H1 (cell line): ENCODE measurements at regions not wholly inside any gene's neighbourhood (a gene's known extent, or its start where the extent isn't known, plus 50 kb on each side); places are given as distances from the start of the nearest gene placed in this dataset.

Experiments
- CTCF ChIA-PET: fragments of 300-600 bp; sonication (Branson Sonifier 250); formaldehyde crosslinking; loops from one replicate; lab custom pipeline; 2021; ENCODE audit not compliant: partially characterized antibody; lab: Charles Lee
- POLR2A ChIA-PET: fragments of 300-600 bp; sonication (Branson Sonifier 250); formaldehyde crosslinking; loops from one replicate; lab custom pipeline; 2021; ENCODE audit warnings: inconsistent platforms; ENCODE audit not compliant: partially characterized antibody; lab: Charles Lee
- DNase-seq, 2 experiments: peaks; one replicate each; pipeline versions ENCODE4 v3.0.0 to v3.0.0-alpha.2; 2010 to 2022; ENCODE audit warnings: low spot score in 2 of 2, low read depth in 1 of 2, mixed read lengths in 1 of 2
- FAIRE-seq: peaks from 2 replicates; lab custom pipeline; 2011; peaks lifted over from hg19 to GRCh38; lab: Jason Lieb, UNC
- H2AFZ ChIP-seq: 2 replicates; pipeline ENCODE4 v1.8.1; 2012; ENCODE audit warnings: low read length, inconsistent platforms
- H2AK5ac ChIP-seq: 2 replicates; pipeline ENCODE4 v1.6.1; 2013; ENCODE audit warnings: low read depth, low read length
- H2BK120ac ChIP-seq: replicated peaks from 2 replicates; pipeline ENCODE3; 2013; ENCODE audit warnings: low read depth, low read length, inconsistent platforms
- H2BK12ac ChIP-seq: 2 replicates; pipeline ENCODE4 v1.6.1; 2013; ENCODE audit warnings: low read depth, low read length
- H2BK15ac ChIP-seq: 2 replicates; pipeline ENCODE4 v1.6.1; 2013; ENCODE audit warnings: low read length
- H2BK20ac ChIP-seq: 2 replicates; pipeline ENCODE4 v1.6.1; 2013; ENCODE audit warnings: low read length
- H2BK5ac ChIP-seq: 2 replicates; pipeline ENCODE4 v1.6.1; 2013; ENCODE audit warnings: low read depth, low read length
- H3K14ac ChIP-seq: 2 replicates; pipeline ENCODE4 v1.6.1; 2013; ENCODE audit warnings: inconsistent platforms; ENCODE audit not compliant: insufficient read length
- H3K18ac ChIP-seq: 2 replicates; pipeline ENCODE4 v1.6.1; 2013; ENCODE audit warnings: low read length; ENCODE audit errors: extremely low read depth
- H3K23ac ChIP-seq: 2 replicates; pipeline ENCODE4 v1.6.1; 2013; ENCODE audit warnings: inconsistent platforms; ENCODE audit not compliant: insufficient read length
- H3K23me2 ChIP-seq: 2 replicates; pipeline ENCODE4 v1.6.1; 2013; ENCODE audit warnings: low read depth, low read length
- H3K27ac ChIP-seq: 2 replicates; pipeline ENCODE4 v1.6.1; 2011; ENCODE audit warnings: low read depth, low read length, inconsistent platforms
- H3K27me3 ChIP-seq, 4 experiments: replicated peaks in 1 of 4; 1 replicate in 1 of 4; 2 replicates in 3 of 4; pipeline versions ENCODE4 v1.6.1 to v1.8.1; 2011 to 2013; ENCODE audit warnings: low read length in 3 of 4, mild to moderate bottlenecking in 3 of 4, inconsistent platforms in 2 of 4, mixed read lengths in 2 of 4, moderate library complexity in 1 of 4; ENCODE audit not compliant: control insufficient read depth in 3 of 4, insufficient read depth in 3 of 4; ENCODE audit errors: extremely low read depth in 1 of 4
- H3K36me3 ChIP-seq, 4 experiments: 2 replicates each; pipeline versions ENCODE4 v1.6.1 to v1.8.1; 2011 to 2013; ENCODE audit warnings: mild to moderate bottlenecking in 4 of 4, low read length in 3 of 4, moderate library complexity in 2 of 4, control low read depth in 1 of 4, inconsistent platforms in 1 of 4; ENCODE audit not compliant: insufficient read depth in 4 of 4, control insufficient read depth in 2 of 4
- H3K4ac ChIP-seq: replicated peaks from 2 replicates; pipeline ENCODE3; 2013; ENCODE audit warnings: low read length, low read depth, mixed read lengths, inconsistent platforms; ENCODE audit not compliant: insufficient read length
- H3K4me1 ChIP-seq, 4 experiments: replicated peaks in 1 of 4; 1 replicate in 1 of 4; 2 replicates in 3 of 4; pipeline versions ENCODE4 v1.6.1 to v1.8.1; 2011 to 2013; ENCODE audit warnings: low read length in 3 of 4, inconsistent platforms in 2 of 4, mixed read lengths in 1 of 4; ENCODE audit not compliant: insufficient read depth in 4 of 4, control insufficient read depth in 3 of 4
- H3K4me2 ChIP-seq, 2 experiments: 2 replicates each; pipeline versions ENCODE4 v1.6.1 to v1.8.1; 2011 to 2013; ENCODE audit warnings: low read depth in 2 of 2, low read length in 2 of 2, control low read depth in 1 of 2, inconsistent platforms in 1 of 2, mild to moderate bottlenecking in 1 of 2; ENCODE audit not compliant: insufficient read depth in 1 of 2
- H3K4me3 ChIP-seq, 4 experiments: fragments of 200-600, 300-600 bp in 1 of 4; sonication (generic), shearing (Covaris generic), sonication (Bioruptor Twin) in 1 of 4; 2 replicates each; pipeline versions ENCODE4 v1.5.1 to v1.8.1; 2011 to 2016; ENCODE audit warnings: low read length in 4 of 4, low read depth in 3 of 4, control low read depth in 2 of 4, inconsistent platforms in 2 of 4, mild to moderate bottlenecking in 2 of 4, mixed read lengths in 1 of 4, moderate library complexity in 1 of 4; ENCODE audit not compliant: insufficient read depth in 2 of 4; ENCODE audit errors: extremely low read depth in 1 of 4
- H3K56ac ChIP-seq: replicated peaks from 2 replicates; pipeline ENCODE3; 2013; ENCODE audit warnings: low read depth, mild to moderate bottlenecking, mixed read lengths, low read length, inconsistent platforms; ENCODE audit not compliant: insufficient read length
- H3K79me1 ChIP-seq: 2 replicates; pipeline ENCODE4 v1.6.1; 2013; ENCODE audit warnings: low read depth, low read length, control low read depth
- H3K79me2 ChIP-seq, 2 experiments: 2 replicates each; pipeline versions ENCODE4 v1.6.1 to v1.8.1; 2012 to 2013; ENCODE audit warnings: low read length in 2 of 2, mild to moderate bottlenecking in 2 of 2, inconsistent platforms in 1 of 2; ENCODE audit not compliant: insufficient read depth in 2 of 2, control insufficient read depth in 1 of 2
- H3K9ac ChIP-seq, 4 experiments: replicated peaks in 1 of 4; 1 replicate in 1 of 4; 2 replicates in 3 of 4; pipeline versions ENCODE4 v1.6.1 to v1.8.1; 2011 to 2013; ENCODE audit warnings: low read depth in 3 of 4, low read length in 3 of 4, control low read depth in 2 of 4, mild to moderate bottlenecking in 2 of 4, moderate library complexity in 2 of 4, inconsistent platforms in 1 of 4; ENCODE audit errors: extremely low read depth in 1 of 4
- H3K9me3 ChIP-seq, 2 experiments: 2 replicates each; pipeline versions ENCODE4 v1.6.1 to v1.8.1; 2012 to 2013; ENCODE audit warnings: mild to moderate bottlenecking in 2 of 2, moderate library complexity in 2 of 2, control low read depth in 1 of 2, inconsistent platforms in 1 of 2, low read depth in 1 of 2, low read length in 1 of 2, mixed read lengths in 1 of 2; ENCODE audit not compliant: insufficient read depth in 2 of 2
- H4K20me1 ChIP-seq, 2 experiments: replicated peaks in 1 of 2; 2 replicates each; pipeline versions ENCODE3 to v1.8.1; 2011 to 2013; ENCODE audit warnings: inconsistent platforms in 2 of 2, low read length in 2 of 2, mild to moderate bottlenecking in 1 of 2; ENCODE audit not compliant: insufficient read depth in 2 of 2, control insufficient read depth in 1 of 2
- H4K5ac ChIP-seq: 2 replicates; pipeline ENCODE4 v1.6.1; 2013; ENCODE audit warnings: low read length, low read depth, mixed read lengths, inconsistent platforms; ENCODE audit not compliant: insufficient read length
- H4K8ac ChIP-seq: 2 replicates; pipeline ENCODE4 v1.8.0; 2013; ENCODE audit warnings: mild to moderate bottlenecking, moderate library complexity, low read length, inconsistent platforms; ENCODE audit not compliant: insufficient read depth; ENCODE audit errors: extremely low read depth
- H4K91ac ChIP-seq: replicated peaks from 2 replicates; pipeline ENCODE3; 2013; ENCODE audit warnings: low read length, mixed read lengths, inconsistent platforms; ENCODE audit not compliant: insufficient read length
- BRCA1 ChIP-seq: IDR thresholded peaks from 2 replicates; pipeline ENCODE4 v1.6.1; 2012; ENCODE audit warnings: low read depth, low read length, improper control_type of control experiment
- CBX5 ChIP-seq: fragments of 300-800, 300-1000 bp; sonication (generic); IDR thresholded peaks from 2 replicates; pipeline ENCODE4 v1.7.1; 2016; ENCODE audit warnings: antibody characterized with exemption, low read length, low read depth
- CEBPB ChIP-seq: IDR thresholded peaks from 2 replicates; pipeline ENCODE4 v1.6.1; 2012; ENCODE audit warnings: low read depth, low read length
- CHD2 ChIP-seq: IDR thresholded peaks from 2 replicates; pipeline ENCODE4 v1.6.1; 2012; ENCODE audit warnings: low read length, improper control_type of control experiment
- EP300 ChIP-seq, 2 experiments: IDR thresholded peaks; 1 replicate in 1 of 2; 2 replicates in 1 of 2; pipeline ENCODE4 v1.6.1; 2011 to 2012; ENCODE audit warnings: low read depth in 2 of 2, low read length in 2 of 2, mild to moderate bottlenecking in 2 of 2, borderline replicate concordance in 1 of 2, inconsistent platforms in 1 of 2, moderate library complexity in 1 of 2
- EZH2 ChIP-seq: fragments of 200-600 bp; sonication (generic); IDR thresholded peaks from 2 replicates; pipeline ENCODE4 v1.7.1; 2012; ENCODE audit warnings: low read depth, mild to moderate bottlenecking, moderate library complexity, low read length, inconsistent platforms; ENCODE audit not compliant: severe bottlenecking
- JUND ChIP-seq: IDR thresholded peaks from 2 replicates; pipeline ENCODE4 v1.6.1; 2011; ENCODE audit warnings: mild to moderate bottlenecking, improper control_type of control experiment, low read length
- MAFK ChIP-seq: IDR thresholded peaks from 2 replicates; pipeline ENCODE4 v1.6.1; 2012; ENCODE audit warnings: low read depth, mild to moderate bottlenecking, improper control_type of control experiment, low read length
- NANOG ChIP-seq: IDR thresholded peaks from 2 replicates; pipeline ENCODE4 v1.6.1; 2011; ENCODE audit warnings: low read length, low read depth, mild to moderate bottlenecking, inconsistent platforms; ENCODE audit not compliant: insufficient read depth, poor library complexity, severe bottlenecking
- RAD21 ChIP-seq, 2 experiments: IDR thresholded peaks in 1 of 2; conservative IDR thresholded peaks in 1 of 2; 2 replicates each; pipeline ENCODE4 v1.6.1; 2011; ENCODE audit warnings: low read depth in 2 of 2, low read length in 2 of 2, improper control_type of control experiment in 1 of 2, inconsistent platforms in 1 of 2, mild to moderate bottlenecking in 1 of 2, moderate library complexity in 1 of 2
- RFX5 ChIP-seq: IDR thresholded peaks from 2 replicates; pipeline ENCODE4 v1.6.1; 2011; ENCODE audit warnings: low read depth, low read length, improper control_type of control experiment, borderline replicate concordance
- SIRT6 ChIP-seq: IDR thresholded peaks from one replicate; pipeline ENCODE4 v1.7.1; 2012; ENCODE audit warnings: low read length, inconsistent platforms
- SP1 ChIP-seq: IDR thresholded peaks from 2 replicates; pipeline ENCODE4 v1.6.1; 2011; ENCODE audit warnings: low read depth, low read length
- SP2 ChIP-seq: IDR thresholded peaks from 2 replicates; pipeline ENCODE4 v1.6.1; 2012; ENCODE audit warnings: mild to moderate bottlenecking, low read length, inconsistent platforms
- SRF ChIP-seq: IDR thresholded peaks from 2 replicates; pipeline ENCODE4 v1.6.1; 2011; ENCODE audit warnings: mild to moderate bottlenecking, low read depth, low read length, moderate library complexity
- TAF1 ChIP-seq: IDR thresholded peaks from 2 replicates; pipeline ENCODE4 v1.6.1; 2011; ENCODE audit warnings: mild to moderate bottlenecking, low read depth, low read length
- WGBS, 2 experiments: shearing (Covaris generic) in 1 of 2; methylation state at CpG; one replicate each; pipeline versions ENCODE4 v1.1.6 to v1.1.7; 2013 to 2015; ENCODE audit warnings: low lambda C conversion rate in 2 of 2, mixed read lengths in 2 of 2, inconsistent platforms in 1 of 2, low coverage in 1 of 2, missing lambda C conversion rate in 1 of 2; ENCODE audit not compliant: insufficient replicate concordance in 2 of 2, insufficient coverage in 1 of 2, insufficient read length in 1 of 2; ENCODE audit errors: extremely low coverage in 1 of 2, missing lambda C conversion rate in 1 of 2; 5-methylcytosine and 5-hydroxymethylcytosine counted together

- DNase-seq (no peak), FAIRE-seq (no peak)
- no peaks in the 10 kb centered on the region for H3K36me3 ChIP-seq
- 91% methylated on average over 1 of the region's 1 CpG; no CpG with 5 or more reads in 1 of the 2 experiments for WGBS, 2 experiments
- no peak overlapping the region for H2AK5ac ChIP-seq
- H3K27ac ChIP-seq, result no peak overlapping the region
- no peak overlapping the region for H3K14ac ChIP-seq
- no peak overlapping the region for H2AFZ ChIP-seq
- no peak overlapping the region for H2BK12ac ChIP-seq
- H3K18ac ChIP-seq, result no peak overlapping the region
- CTCF ChIA-PET, result interaction anchor here (1.1 kb wide), 1 partner anchor 8 kb away, joined by 6 read pairs; no protein-coding TSS in a partner anchor
- H2BK20ac ChIP-seq, result no peak overlapping the region
- no peak overlapping the region for H3K9ac ChIP-seq
- H3K4me1 ChIP-seq, result peaks cover 0 to 3% (median 0%) of the 10 kb centered on the region in 4 experiments; a peak in 1 of 7 replicates
- no peak overlapping the region for H3K4ac ChIP-seq
- H3K9me3 ChIP-seq, result no peaks in the 10 kb centered on the region
- H2BK120ac ChIP-seq, result no peak overlapping the region
- no peaks in the 10 kb centered on the region for H3K23me2 ChIP-seq
- no peaks in the 10 kb centered on the region for H4K20me1 ChIP-seq
- H4K5ac ChIP-seq, result no peak overlapping the region
- H3K79me2 ChIP-seq, result no peaks in the 10 kb centered on the region
- H2BK15ac ChIP-seq, result no peak overlapping the region
- no peak overlapping the region for H4K8ac ChIP-seq
- no peaks in the 10 kb centered on the region for H3K27me3 ChIP-seq
- H2BK5ac ChIP-seq, result no peak overlapping the region
- no peak overlapping the region for H4K91ac ChIP-seq
- POLR2A ChIA-PET, result no interaction called here
- H3K56ac ChIP-seq, result no peak overlapping the region
- no peak overlapping the region for H3K4me3 ChIP-seq
- H3K23ac ChIP-seq, result no peak overlapping the region
- H3K4me2 ChIP-seq, result no peak overlapping the region
- H3K79me1 ChIP-seq, result no peaks in the 10 kb centered on the region
- TF ChIP-seq CEBPB (no peak), SIRT6 (no peak), JUND (no peak), BRCA1 (no peak), RAD21 (IDR thresholded peaks at IDR 0.05 in 1 of 2, conservative IDR thresholded peaks at IDR 0.05 in 1 of 2; ENCODE audit: low read depth in 2 of 2, low read length in 2 of 2) (no peak), SP1 (no peak), EZH2 (no peak), TAF1 (no peak), CHD2 (no peak), CBX5 (no peak), EP300 (IDR thresholded peaks at IDR 0.05; ENCODE audit: borderline replicate concordance in 1 of 2, low read depth in 2 of 2, low read length in 2 of 2) (no peak), NANOG (no peak), RFX5 (no peak), SP2 (no peak), MAFK (no peak), SRF (no peak)
These were observed 90.9 kb upstream of the GRAMD2B start for GRCh38 chr5:126332326-126332725.
